Lower leg skin (tissue), 4 donors: ENCODE measurements at regions not wholly inside any gene's neighbourhood (a gene's known extent, or its start where the extent isn't known, plus 50 kb on each side); places are given as distances from the start of the nearest gene placed in this dataset.

Experiments
- DNase-seq, 2 donors: peaks; one replicate each; pipeline ENCODE4 v3.0.0-alpha.2; 2019; ENCODE audit warnings: low spot score in 2 of 2
- H3K4me3 ChIP-seq: fragments of 200-600 bp; sonication (generic); 2 replicates; pipeline ENCODE4 v1.5.1; 2017; ENCODE audit warnings: mild to moderate bottlenecking, low read depth; ENCODE audit not compliant: poor library complexity, severe bottlenecking
- CTCF ChIP-seq, 3 donors: fragments of 450-650 bp; IDR thresholded peaks; one replicate each; pipeline ENCODE4 v1.5.1; 2016; ENCODE audit warnings: antibody characterized with exemption in 3 of 3, mild to moderate bottlenecking in 3 of 3, moderate library complexity in 2 of 3
- POLR2A ChIP-seq, 2 donors: fragments of 450-650 bp; IDR thresholded peaks; one replicate each; pipeline ENCODE4 v1.6.1; 2016 to 2017; ENCODE audit warnings: antibody characterized with exemption in 2 of 2, mild to moderate bottlenecking in 1 of 2, moderate library complexity in 1 of 2
- WGBS, 2 donors: methylation state at CpG; one replicate each; pipeline ENCODE4 v1.1.5; 2018; 5-methylcytosine and 5-hydroxymethylcytosine counted together
- intact Hi-C: fragments of 100-400 bp; cut with DNase I; formaldehyde crosslinking; loops from one replicate; pipeline ENCODE4 v1.15.0; 2023; ENCODE audit warnings: low total_unique reads

DNA sequence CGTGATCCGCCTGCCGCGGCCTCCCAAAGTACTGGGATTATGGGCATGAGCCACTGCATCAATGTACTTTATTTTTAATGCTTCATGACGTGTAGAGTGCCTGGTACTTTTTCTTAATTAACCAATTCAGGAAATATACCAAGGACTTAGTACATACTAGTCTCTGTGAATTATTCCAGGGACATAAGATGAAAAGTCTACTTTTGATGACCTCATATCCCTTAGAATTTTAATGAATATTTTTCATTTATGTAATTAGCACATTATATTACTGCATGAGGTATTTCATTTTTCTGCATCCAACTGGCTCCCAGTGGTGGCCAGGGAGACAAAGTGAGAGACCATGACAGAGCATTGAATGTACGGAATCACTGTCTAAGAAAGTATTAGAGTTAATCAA lies 577.7 kb upstream of the NOVA1 start:
- DNase-seq, result no peak
- intact Hi-C loops, result no loop called here
- TF ChIP-seq POLR2A (IDR thresholded peaks at IDR 0.05) (no peak), CTCF (IDR thresholded peaks at IDR 0.05) (no peak)
- WGBS, 2 donors, result 85 to 93% methylated on average over 6 of the region's 6 CpGs
- H3K4me3 ChIP-seq, result no peak overlapping the region

DNA sequence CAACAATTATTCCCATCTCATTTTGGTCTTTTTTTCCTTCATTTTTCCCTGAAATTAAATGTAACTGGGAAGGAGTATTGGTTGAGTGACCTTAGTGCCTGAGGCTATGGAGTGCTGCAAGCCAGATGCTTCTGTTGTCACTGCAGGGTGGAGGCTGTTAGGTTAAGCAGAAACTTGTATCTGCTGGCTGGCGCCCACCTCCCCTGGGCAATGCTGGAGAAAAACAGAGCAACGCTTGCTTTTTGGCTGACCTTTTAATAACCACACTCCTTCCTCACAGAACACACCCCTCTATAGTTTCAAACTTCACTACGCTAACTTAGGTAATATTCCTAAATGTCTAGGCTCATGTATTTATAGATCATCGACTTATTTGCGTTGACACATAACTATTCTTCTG lies 583.5 kb upstream of the NOVA1 start:
- WGBS, 2 donors, result 43 to 48% methylated on average over 5 of the region's 5 CpGs
- TF ChIP-seq POLR2A (IDR thresholded peaks at IDR 0.05), result no peak
- TF ChIP-seq CTCF (IDR thresholded peaks at IDR 0.05), result no peak
- intact Hi-C loops, result no loop called here
- no peak overlapping the region for H3K4me3 ChIP-seq
- DNase-seq, result no peak

- WGBS, 2 donors, result 68 to 69% methylated on average over 4 of the region's 4 CpGs
- no peak for TF ChIP-seq CTCF (IDR thresholded peaks at IDR 0.05)
- TF ChIP-seq POLR2A (IDR thresholded peaks at IDR 0.05), result no peak
- intact Hi-C loops, result no loop called here
- no peak for DNase-seq
- no peak overlapping the region for H3K4me3 ChIP-seq
These were observed 586.6 kb upstream of the NOVA1 start for GRCh38 chr14:27184427-27184826.

DNA sequence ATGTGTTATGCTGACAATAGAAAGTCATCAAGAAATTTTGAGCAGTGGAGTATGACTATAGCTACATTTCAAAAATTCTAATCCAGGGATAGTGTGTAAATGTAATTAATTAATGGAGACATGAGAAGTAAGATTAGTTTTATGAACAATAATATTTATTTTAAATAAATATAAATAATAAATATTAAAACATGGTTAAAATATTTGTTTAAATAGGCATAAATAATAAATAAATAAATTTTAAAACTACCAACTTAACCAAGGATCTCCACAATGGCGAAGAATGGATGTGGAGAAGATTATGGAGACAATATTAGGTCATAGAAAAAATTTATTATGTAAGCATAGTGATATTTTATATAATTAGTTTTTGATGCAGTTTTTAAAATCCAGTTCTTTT lies 588.2 kb upstream of the NOVA1 start:
- WGBS, 2 donors, result 80 to 92% methylated on average over 1 of the region's 1 CpG
- intact Hi-C loops, result no loop called here
- no peak for DNase-seq
- no peak overlapping the region for H3K4me3 ChIP-seq
- no peak for TF ChIP-seq CTCF (IDR thresholded peaks at IDR 0.05)
- no peak for TF ChIP-seq POLR2A (IDR thresholded peaks at IDR 0.05)

- no peak for TF ChIP-seq POLR2A (IDR thresholded peaks at IDR 0.05)
- no peak for TF ChIP-seq CTCF (IDR thresholded peaks at IDR 0.05)
- intact Hi-C loops, result no loop called here
- no peak overlapping the region for H3K4me3 ChIP-seq
- DNase-seq, result no peak
These were observed 589.3 kb upstream of the NOVA1 start for GRCh38 chr14:27187136-27187535.

DNA sequence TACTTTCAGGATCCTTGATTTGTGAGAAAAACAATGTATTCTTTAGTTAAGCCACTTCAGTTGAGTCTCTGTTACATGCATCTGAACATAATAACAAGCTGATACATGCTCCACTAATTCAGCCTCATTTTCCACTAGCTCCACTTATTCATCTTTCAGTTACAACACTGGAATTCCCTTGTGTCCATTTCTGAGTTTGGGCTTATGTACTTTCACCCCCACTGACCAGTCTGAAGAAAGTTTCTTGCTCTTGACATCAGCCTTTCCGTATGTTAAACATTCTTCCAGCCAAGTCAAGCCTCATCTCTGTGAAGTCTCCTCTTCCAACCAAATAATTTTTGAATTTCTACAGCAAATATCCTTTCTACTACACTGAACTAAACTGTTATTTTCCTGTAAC lies 592.5 kb upstream of the NOVA1 start:
- DNase-seq, result no peak
- TF ChIP-seq POLR2A (IDR thresholded peaks at IDR 0.05), result no peak
- TF ChIP-seq CTCF (IDR thresholded peaks at IDR 0.05), result no peak
- H3K4me3 ChIP-seq, result no peak overlapping the region
- WGBS, 2 donors, result 71 to 73% methylated on average over 1 of the region's 1 CpG
- intact Hi-C loops, result no loop called here
